Endothelial cell (in vitro differentiated cells): ENCODE measurements at regions not wholly inside any gene's neighbourhood (a gene's known extent, or its start where the extent isn't known, plus 50 kb on each side); places are given as distances from the start of the nearest gene placed in this dataset.
"Not testable (repeated sequence)": the region's sequence is repeated elsewhere in the genome, so short reads cannot be mapped to it uniquely, and the experiment has no call there.

ENCODE experiments used
- DNase-seq: peaks from one replicate; pipeline ENCODE4 v3.0.0; 2021; ENCODE audit warnings: low spot score
- H3K27ac Mint-ChIP-seq: one replicate; pipeline ENCODE4 v1.8.0; 2021; ENCODE audit warnings: mixed read lengths, inconsistent platforms; ENCODE audit not compliant: unreplicated experiment
- H3K27me3 Mint-ChIP-seq: one replicate; pipeline ENCODE4 v1.8.0; 2021; ENCODE audit warnings: mild to moderate bottlenecking, moderate library complexity, mixed read lengths, inconsistent platforms; ENCODE audit not compliant: unreplicated experiment
- H3K36me3 Mint-ChIP-seq: one replicate; pipeline ENCODE4 v1.8.0; 2021; ENCODE audit warnings: mild to moderate bottlenecking, low read depth, mixed read lengths, inconsistent platforms; ENCODE audit not compliant: unreplicated experiment
- H3K4me1 Mint-ChIP-seq: one replicate; pipeline ENCODE4 v1.8.0; 2021; ENCODE audit warnings: mild to moderate bottlenecking, mixed read lengths, inconsistent platforms; ENCODE audit not compliant: unreplicated experiment
- H3K4me3 Mint-ChIP-seq: one replicate; pipeline ENCODE4 v1.8.0; 2021; ENCODE audit warnings: mild to moderate bottlenecking, mixed read lengths, inconsistent platforms; ENCODE audit not compliant: unreplicated experiment
- H3K9me3 Mint-ChIP-seq: one replicate; pipeline ENCODE4 v1.8.0; 2021; ENCODE audit warnings: mixed read lengths, inconsistent platforms; ENCODE audit not compliant: unreplicated experiment
- CTCF ChIP-seq: fragments of 200-600 bp; sonication (generic); IDR thresholded peaks from one replicate; pipeline ENCODE4 v1.5.0; 2021; ENCODE audit warnings: antibody characterized with exemption; ENCODE audit not compliant: unreplicated experiment

GRCh38 chr6:87755708-87756671 lies 54.0 kb upstream of the AKIRIN2 start:
- Mint-ChIP-seq H3K27me3 (no peaks in the 10 kb centered on the region), H3K36me3 (no peaks in the 10 kb centered on the region), H3K9me3 (no peaks in the 10 kb centered on the region), H3K4me1 (no peaks in the 10 kb centered on the region), H3K27ac (no peak overlapping the region), H3K4me3 (no peak overlapping the region)
- no peak for TF ChIP-seq CTCF
- no peak for DNase-seq

DNA sequence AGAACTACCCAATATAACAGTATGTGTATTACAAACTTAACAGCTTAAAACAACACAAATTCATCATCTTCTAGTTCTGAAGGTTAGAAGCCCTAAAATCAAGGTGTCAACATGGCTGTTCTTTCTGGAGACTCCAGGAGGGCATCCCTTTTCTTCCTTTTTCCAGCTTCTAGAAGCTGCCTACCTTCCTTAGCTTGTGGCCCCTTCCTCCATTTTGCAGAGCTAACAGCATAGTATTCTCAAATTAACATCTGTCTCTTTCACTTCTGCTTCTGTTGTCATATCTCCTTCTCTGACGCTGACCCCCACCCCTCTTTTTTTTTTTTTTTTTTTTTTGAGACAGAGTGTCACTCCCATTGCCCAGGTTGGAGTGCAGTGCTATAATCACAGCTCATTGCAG lies 52.8 kb upstream of the AKIRIN2 start:
- Mint-ChIP-seq H3K9me3 (no peaks in the 10 kb centered on the region), H3K4me1 (no peaks in the 10 kb centered on the region), H3K27ac (no peak overlapping the region), H3K27me3 (no peaks in the 10 kb centered on the region), H3K4me3 (no peak overlapping the region), H3K36me3 (no peaks in the 10 kb centered on the region)
- no peak for TF ChIP-seq CTCF
- DNase-seq: no peak

DNA sequence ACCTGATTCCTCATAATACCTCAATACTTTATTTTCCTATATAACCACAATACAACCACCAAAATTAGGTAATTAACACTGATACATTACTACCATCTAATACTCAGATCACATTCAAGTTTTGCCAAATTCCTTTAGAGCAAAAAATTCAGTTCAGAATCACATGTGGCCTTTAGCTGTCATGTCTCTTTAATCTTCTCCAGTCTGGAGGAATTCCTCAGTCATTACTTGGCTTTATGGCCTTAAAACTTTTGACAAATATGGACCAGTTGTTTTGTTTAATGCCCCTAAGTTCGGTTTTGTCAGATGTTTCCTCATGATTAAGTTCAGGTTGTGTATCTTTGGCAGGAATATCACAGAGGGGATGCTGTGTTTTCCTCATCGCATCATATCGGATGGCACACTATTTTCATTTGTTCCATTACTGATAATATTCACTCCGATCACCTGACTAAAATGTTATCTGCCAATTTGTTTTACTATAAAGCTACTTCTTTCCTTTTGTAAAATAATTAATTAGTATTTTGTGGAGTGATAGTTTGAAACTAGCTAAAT lies 51.2 kb upstream of the AKIRIN2 start:
- no peak for DNase-seq
- H3K4me1 Mint-ChIP-seq: no peaks in the 10 kb centered on the region
- TF ChIP-seq CTCF: no peak
- no peak overlapping the region for H3K4me3 Mint-ChIP-seq
- no peaks in the 10 kb centered on the region for H3K9me3 Mint-ChIP-seq
- no peaks in the 10 kb centered on the region for H3K36me3 Mint-ChIP-seq
- H3K27me3 Mint-ChIP-seq: no peaks in the 10 kb centered on the region
- H3K27ac Mint-ChIP-seq: no peak overlapping the region

GRCh38 chr6:87752503-87752902 lies 50.5 kb upstream of the AKIRIN2 start:
- H3K4me1 Mint-ChIP-seq, H3K27me3 Mint-ChIP-seq, H3K4me3 Mint-ChIP-seq, DNase-seq, H3K36me3 Mint-ChIP-seq, H3K27ac Mint-ChIP-seq, H3K9me3 Mint-ChIP-seq: not testable (repeated sequence)
